GM08714 (cell line): ENCODE measurements at regions not wholly inside any gene's neighbourhood (a gene's known extent, or its start where the extent isn't known, plus 50 kb on each side); places are given as distances from the start of the nearest gene placed in this dataset.
"Not testable (repeated sequence)": the region's sequence is repeated elsewhere in the genome, so short reads cannot be mapped to it uniquely, and the experiment has no call there.

Experiments
- H3K4me3 ChIP-seq: fragments of 200-500 bp; sonication (Bioruptor generic); 2 replicates; pipeline ENCODE4 v1.5.1; 2014; ENCODE audit warnings: mild to moderate bottlenecking, low read length, inconsistent platforms
- ZNF274 ChIP-seq: IDR thresholded peaks from 2 replicates; pipeline ENCODE4 v1.6.1; 2012; ENCODE audit warnings: mild to moderate bottlenecking, low read depth, low read length

GRCh38 chr3:94626573-94626972, 563.7 kb downstream of the NSUN3 start:
- TF ChIP-seq ZNF274, result no peak
- no peak overlapping the region for H3K4me3 ChIP-seq

GRCh38 chr3:94627689-94628088, 564.8 kb downstream of the NSUN3 start:
- no peak for TF ChIP-seq ZNF274
- H3K4me3 ChIP-seq, result no peak overlapping the region

GRCh38 chr3:94643400-94643799, 580.5 kb downstream of the NSUN3 start:
- H3K4me3 ChIP-seq, result no peak overlapping the region
- no peak for TF ChIP-seq ZNF274

- no peak overlapping the region for H3K4me3 ChIP-seq
- TF ChIP-seq ZNF274, result no peak
Measured at GRCh38 chr3:94645790-94646189, 582.9 kb downstream of the NSUN3 start.

- H3K4me3 ChIP-seq, result no peak overlapping the region
- no peak for TF ChIP-seq ZNF274
Measured at GRCh38 chr3:94647131-94647530, 584.3 kb downstream of the NSUN3 start.

GRCh38 chr3:94648270-94649180, 585.7 kb downstream of the NSUN3 start:
- not testable (repeated sequence) for H3K4me3 ChIP-seq

DNA sequence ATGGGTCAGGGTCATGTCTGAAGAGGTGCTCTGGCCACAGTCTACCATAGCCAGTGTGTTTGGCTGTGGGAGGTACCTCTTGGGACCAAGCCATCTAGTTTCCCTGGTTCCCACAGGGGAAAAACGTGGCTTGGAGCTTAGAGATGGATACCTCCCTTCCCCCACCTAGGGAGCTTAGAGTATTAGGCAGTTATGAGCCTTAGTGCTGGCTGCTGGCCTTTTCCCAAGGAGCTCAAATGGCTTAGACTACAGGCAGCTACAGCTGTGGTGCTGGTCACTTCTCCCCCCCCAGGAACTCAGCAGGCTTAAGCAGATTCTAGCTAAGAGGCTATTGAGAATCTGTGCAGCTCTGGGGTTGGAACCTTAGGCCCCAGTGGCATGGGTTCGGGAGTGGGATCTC, 591.2 kb downstream of the NSUN3 start:
- TF ChIP-seq ZNF274, result no peak
- no peak overlapping the region for H3K4me3 ChIP-seq

GRCh38 chr3:94665922-94666321, 603.1 kb downstream of the NSUN3 start:
- no peak for TF ChIP-seq ZNF274
- H3K4me3 ChIP-seq, result no peak overlapping the region

GRCh38 chr3:94671078-94671477, 608.2 kb downstream of the NSUN3 start:
- TF ChIP-seq ZNF274, result no peak
- H3K4me3 ChIP-seq, result no peak overlapping the region

DNA sequence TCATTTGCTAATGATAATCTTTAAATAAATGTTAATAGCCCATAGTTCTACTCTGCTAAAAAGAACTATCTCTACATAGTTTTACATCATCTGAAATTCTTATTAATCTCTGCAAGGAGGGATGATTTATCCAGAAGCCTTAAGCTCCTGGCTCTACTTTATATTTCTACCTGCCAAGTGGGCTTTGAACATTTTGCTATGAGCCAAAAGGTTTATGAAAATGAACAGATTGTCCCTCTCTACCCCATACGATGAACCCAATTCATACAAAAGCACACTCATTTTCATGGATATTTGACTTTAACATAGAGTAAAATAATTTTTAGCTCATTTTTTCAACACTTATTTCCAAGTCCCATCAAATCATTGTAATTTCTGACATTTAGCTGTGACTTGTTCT, 611.0 kb downstream of the NSUN3 start:
- H3K4me3 ChIP-seq, result no peak overlapping the region
- TF ChIP-seq ZNF274, result no peak

- TF ChIP-seq ZNF274, result no peak
Measured at GRCh38 chr3:94686208-94686607, 623.3 kb downstream of the NSUN3 start.

GRCh38 chr3:94693997-94694640, 631.3 kb downstream of the NSUN3 start:
- H3K4me3 ChIP-seq, result no peak overlapping the region
- no peak for TF ChIP-seq ZNF274

More at GRCh38 chr3:94686208-94686607, 623.3 kb downstream of the NSUN3 start:
- no peak overlapping the region for H3K4me3 ChIP-seq

DNA sequence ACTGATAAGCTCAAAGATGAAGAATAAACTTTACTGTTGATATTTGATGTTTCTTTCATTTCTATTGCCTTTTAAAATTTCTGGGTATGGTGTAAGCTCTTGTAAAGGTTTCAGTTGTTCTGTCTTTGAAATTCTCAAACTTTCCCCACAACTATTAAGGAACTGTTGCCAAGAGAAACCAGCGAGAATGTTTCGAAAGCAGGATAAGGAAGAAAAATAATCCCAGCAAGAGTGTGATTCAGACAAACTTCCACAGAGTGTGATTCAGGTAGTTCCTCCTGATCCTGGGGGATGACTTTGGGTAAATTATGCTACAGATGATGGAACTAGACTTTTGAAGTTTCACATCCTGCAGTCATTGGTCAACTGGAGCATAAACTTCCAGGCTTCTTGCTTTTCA, 632.0 kb downstream of the NSUN3 start:
- TF ChIP-seq ZNF274, result no peak
- no peak overlapping the region for H3K4me3 ChIP-seq

GRCh38 chr3:94704467-94704866, 641.6 kb downstream of the NSUN3 start:
- TF ChIP-seq ZNF274, result no peak
- no peak overlapping the region for H3K4me3 ChIP-seq

DNA sequence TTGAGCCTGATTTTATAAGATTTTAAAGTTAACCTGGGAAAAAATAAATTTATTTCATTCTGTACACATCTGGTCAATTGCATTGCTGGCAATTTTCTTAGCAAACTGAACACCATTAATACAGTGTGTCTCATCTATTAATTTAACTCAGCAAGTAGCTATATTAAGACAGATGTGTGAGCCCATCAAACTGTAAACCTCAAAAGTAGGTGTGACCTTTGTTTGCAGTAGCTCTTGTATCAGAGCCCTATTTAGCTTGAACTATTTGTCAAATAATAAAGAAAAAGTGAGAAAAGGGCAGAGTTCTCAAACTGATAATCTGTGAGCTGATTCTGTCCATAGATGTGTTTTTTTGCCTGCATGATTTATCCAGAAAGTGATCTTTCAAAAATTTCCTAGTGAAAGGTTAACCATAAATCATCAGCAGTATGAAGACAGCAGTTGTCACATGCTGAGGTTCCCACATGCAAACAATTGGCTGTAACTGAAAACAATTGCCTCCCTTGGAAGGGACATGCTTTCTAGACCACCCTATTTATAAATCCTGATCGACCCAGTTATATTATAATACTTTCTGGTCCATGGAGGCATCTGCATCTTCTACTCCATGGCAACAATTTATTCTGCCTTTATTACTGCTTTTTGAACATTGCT, 646.5 kb downstream of the NSUN3 start:
- no peak overlapping the region for H3K4me3 ChIP-seq
- TF ChIP-seq ZNF274, result no peak
